ENCODE measurements at regions not wholly inside any gene's neighbourhood (a gene's known extent, or its start where the extent isn't known, plus 50 kb on each side); places are given as distances from the start of the nearest gene placed in this dataset.

GRCh38 chr10:123472606-123473005, 193.5 kb upstream of the GPR26 start:
- intact Hi-C loops (cut with DNase I; ENCODE audit: low total_unique reads), result no loop called here
- H3K4me3 ChIP-seq (ENCODE audit: low read depth, poor library complexity, severe bottlenecking), result no peak overlapping the region
- TF ChIP-seq POLR2A (IDR thresholded peaks at IDR 0.05), result no peak
- no peak for TF ChIP-seq CTCF (IDR thresholded peaks at IDR 0.05)
- no peak for DNase-seq (ENCODE audit: low spot score in 2 of 2)
- 18 to 22% methylated on average over 9 of the region's 9 CpGs for WGBS, 2 donors

- TF ChIP-seq POLR2A (IDR thresholded peaks at IDR 0.05), result no peak
- no peak for TF ChIP-seq CTCF (IDR thresholded peaks at IDR 0.05)
- H3K4me3 ChIP-seq (ENCODE audit: low read depth, poor library complexity, severe bottlenecking), result no peak overlapping the region
- intact Hi-C loops (cut with DNase I; ENCODE audit: low total_unique reads), result no loop called here
- WGBS, 2 donors, result 66 to 79% methylated on average over 4 of the region's 4 CpGs
- DNase-seq (ENCODE audit: low spot score in 2 of 2), result no peak
These were observed 191.5 kb upstream of the GPR26 start for GRCh38 chr10:123474700-123475099.

- no peak overlapping the region for H3K4me3 ChIP-seq (ENCODE audit: low read depth, poor library complexity, severe bottlenecking)
- intact Hi-C loops (cut with DNase I; ENCODE audit: low total_unique reads), result no loop called here
- DNase-seq (ENCODE audit: low spot score in 2 of 2), result no peak
- TF ChIP-seq POLR2A (IDR thresholded peaks at IDR 0.05) (no peak), CTCF (IDR thresholded peaks at IDR 0.05) (no peak)
- 39 to 65% methylated on average over 2 of the region's 2 CpGs for WGBS, 2 donors
These were observed 190.7 kb upstream of the GPR26 start for GRCh38 chr10:123475466-123475865.

- TF ChIP-seq POLR2A (IDR thresholded peaks at IDR 0.05) (no peak), CTCF (IDR thresholded peaks at IDR 0.05) (no peak)
- 85 to 89% methylated on average over 2 of the region's 2 CpGs for WGBS, 2 donors
- no peak for DNase-seq (ENCODE audit: low spot score in 2 of 2)
- no peak overlapping the region for H3K4me3 ChIP-seq (ENCODE audit: low read depth, poor library complexity, severe bottlenecking)
- intact Hi-C loops (cut with DNase I; ENCODE audit: low total_unique reads), result no loop called here
These were observed 188.0 kb upstream of the GPR26 start for GRCh38 chr10:123478116-123478515.

GRCh38 chr10:123479640-123480039, 186.5 kb upstream of the GPR26 start:
- TF ChIP-seq POLR2A (IDR thresholded peaks at IDR 0.05) (no peak), CTCF (IDR thresholded peaks at IDR 0.05) (no peak)
- intact Hi-C loops (cut with DNase I; ENCODE audit: low total_unique reads), result no loop called here
- 31 to 34% methylated on average over 4 of the region's 4 CpGs for WGBS, 2 donors
- H3K4me3 ChIP-seq (ENCODE audit: low read depth, poor library complexity, severe bottlenecking), result no peak overlapping the region
- no peak for DNase-seq (ENCODE audit: low spot score in 2 of 2)

- DNase-seq (ENCODE audit: low spot score in 2 of 2), result no peak
- TF ChIP-seq POLR2A (IDR thresholded peaks at IDR 0.05) (no peak), CTCF (IDR thresholded peaks at IDR 0.05) (no peak)
- WGBS, 2 donors, result 80 to 81% methylated on average over 4 of the region's 4 CpGs
- no peak overlapping the region for H3K4me3 ChIP-seq (ENCODE audit: low read depth, poor library complexity, severe bottlenecking)
- intact Hi-C loops (cut with DNase I; ENCODE audit: low total_unique reads), result no loop called here
These were observed 185.8 kb upstream of the GPR26 start for GRCh38 chr10:123480344-123480743.

All from lower leg skin (tissue), 4 donors.